ENCODE measurements at regions not wholly inside any gene's neighbourhood (a gene's known extent, or its start where the extent isn't known, plus 50 kb on each side); places are given as distances from the start of the nearest gene placed in this dataset.

- H3K27ac ChIP-seq = no peak overlapping the region
- no peaks in the 10 kb centered on the region for H4K20me1 ChIP-seq (ENCODE audit: low read depth)
- Mint-ChIP-seq H3K4me3 (no peak overlapping the region), H3K27me3 (ENCODE audit: insufficient read depth, low read depth) (peaks cover 7% of the 10 kb centered on the region), H3K4me1 (no peaks in the 10 kb centered on the region), H3K9me3 (no peaks in the 10 kb centered on the region), H3K27ac (peak overlapping the region; percentile 64), H3K36me3 (no peaks in the 10 kb centered on the region)
- no peaks in the 10 kb centered on the region for H3K27me3 ChIP-seq
- no peaks in the 10 kb centered on the region for H3K4me1 ChIP-seq
- no peaks in the 10 kb centered on the region for H3K36me3 ChIP-seq
- DNase-seq (ENCODE audit: low spot score) = no peak
- H3K9ac ChIP-seq = no peak overlapping the region
- no peak overlapping the region for H3K4me2 ChIP-seq
- TF ChIP-seq CTCF (IDR thresholded peaks at IDR 0.05) = no peak
- no peak for TF ChIP-seq EZH2phosphoT487 (IDR thresholded peaks at IDR 0.05)
- TF ChIP-seq EZH2 (IDR thresholded peaks at IDR 0.05) = no peak
- H3F3A ChIP-seq (ENCODE audit: low read depth) = no peaks in the 10 kb centered on the region
- H3K79me2 ChIP-seq (ENCODE audit: low read depth) = no peaks in the 10 kb centered on the region
- no peaks in the 10 kb centered on the region for H3K9me3 ChIP-seq (ENCODE audit: low read depth)
- H2AFZ ChIP-seq (replicated peaks) = no peak overlapping the region
- no peak overlapping the region for H3K4me3 ChIP-seq
Measured at GRCh38 chr13:111623208-111623607, 302.8 kb downstream of the TEX29 start.

DNA sequence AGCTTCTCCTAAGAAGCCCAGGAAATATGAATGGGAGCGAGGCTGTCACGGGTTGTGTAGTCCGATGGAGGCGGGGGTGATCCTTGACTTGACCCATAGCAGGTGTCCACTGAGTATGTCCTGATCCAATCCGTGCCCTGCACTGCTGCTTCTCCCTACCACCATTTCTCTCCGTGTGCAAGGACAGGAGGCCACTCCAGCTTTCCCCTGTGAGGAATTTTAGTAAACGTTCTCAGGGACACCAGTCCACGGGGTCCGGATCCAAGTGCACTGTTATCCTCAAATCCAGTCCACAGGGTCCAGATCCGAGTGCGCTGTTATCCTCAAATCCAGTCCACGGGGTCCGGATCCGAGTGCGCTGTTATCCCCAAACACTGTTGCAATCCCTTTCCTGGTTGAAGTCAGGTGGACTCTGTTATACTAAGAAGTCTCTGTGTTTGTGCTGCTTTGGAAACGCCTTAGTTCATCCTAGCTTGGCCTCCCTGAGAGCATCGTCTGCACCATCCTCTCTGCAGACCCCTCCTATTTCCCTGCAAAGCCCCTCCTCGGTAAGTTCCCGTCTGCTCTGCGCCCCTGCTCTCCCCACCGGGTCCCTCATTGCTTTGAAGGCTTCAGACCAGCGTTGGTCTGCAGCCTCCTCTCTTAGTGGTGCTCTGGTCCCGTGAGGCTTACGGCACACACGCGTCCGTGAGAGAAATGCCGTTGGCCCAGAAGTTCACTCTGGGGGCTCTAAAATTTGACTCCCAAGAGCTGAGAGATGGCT, 303.5 kb downstream of the TEX29 start:
- H4K20me1 ChIP-seq (ENCODE audit: low read depth) = no peaks in the 10 kb centered on the region

GRCh38 chr13:111625526-111626315, 305.3 kb downstream of the TEX29 start:
- no peaks in the 10 kb centered on the region for H3K36me3 ChIP-seq
- TF ChIP-seq CTCF (IDR thresholded peaks at IDR 0.05) = no peak
- no peak for TF ChIP-seq EZH2 (IDR thresholded peaks at IDR 0.05)
- TF ChIP-seq EZH2phosphoT487 (IDR thresholded peaks at IDR 0.05) = no peak
- Mint-ChIP-seq H3K4me1 (peaks cover 19% of the 10 kb centered on the region), H3K27me3 (ENCODE audit: insufficient read depth, low read depth) (peaks cover 8% of the 10 kb centered on the region), H3K36me3 (no peaks in the 10 kb centered on the region), H3K9me3 (no peaks in the 10 kb centered on the region), H3K4me3 (no peak overlapping the region), H3K27ac (no peak overlapping the region)
- no peak overlapping the region for H2AFZ ChIP-seq (replicated peaks)
- no peaks in the 10 kb centered on the region for H3K79me2 ChIP-seq (ENCODE audit: low read depth)
- no peak overlapping the region for H3K4me2 ChIP-seq
- no peak overlapping the region for H3K9ac ChIP-seq
- H3F3A ChIP-seq (ENCODE audit: low read depth) = no peaks in the 10 kb centered on the region
- no peaks in the 10 kb centered on the region for H3K4me1 ChIP-seq
- H3K27ac ChIP-seq = no peak overlapping the region
- H3K9me3 ChIP-seq (ENCODE audit: low read depth) = no peaks in the 10 kb centered on the region
- no peak for DNase-seq (ENCODE audit: low spot score)
- H3K4me3 ChIP-seq = no peak overlapping the region
- H4K20me1 ChIP-seq (ENCODE audit: low read depth) = no peaks in the 10 kb centered on the region
- no peaks in the 10 kb centered on the region for H3K27me3 ChIP-seq

More for the DNA sequence above, 303.5 kb downstream of the TEX29 start:
- H3K4me1 Mint-ChIP-seq = peaks cover 3% of the 10 kb centered on the region
- no peak overlapping the region for H3K27ac ChIP-seq
- peaks cover 7% of the 10 kb centered on the region for H3K27me3 Mint-ChIP-seq (ENCODE audit: insufficient read depth, low read depth)
- H3K4me2 ChIP-seq = no peak overlapping the region
- TF ChIP-seq EZH2phosphoT487 (IDR thresholded peaks at IDR 0.05) (no peak), EZH2 (IDR thresholded peaks at IDR 0.05) (no peak), CTCF (IDR thresholded peaks at IDR 0.05) (no peak)
- no peaks in the 10 kb centered on the region for H3K27me3 ChIP-seq
- no peaks in the 10 kb centered on the region for H3K36me3 ChIP-seq
- H3K9ac ChIP-seq = no peak overlapping the region
- no peaks in the 10 kb centered on the region for H3K36me3 Mint-ChIP-seq
- H3K79me2 ChIP-seq (ENCODE audit: low read depth) = no peaks in the 10 kb centered on the region
- H3K9me3 Mint-ChIP-seq = no peaks in the 10 kb centered on the region
- no peak overlapping the region for H2AFZ ChIP-seq (replicated peaks)
- H3K9me3 ChIP-seq (ENCODE audit: low read depth) = no peaks in the 10 kb centered on the region
- H3K4me3 ChIP-seq = no peak overlapping the region
- peak overlapping the region; percentile 64 for H3K27ac Mint-ChIP-seq
- no peak for DNase-seq (ENCODE audit: low spot score)
- H3K4me3 Mint-ChIP-seq = no peak overlapping the region
- no peaks in the 10 kb centered on the region for H3F3A ChIP-seq (ENCODE audit: low read depth)
- no peaks in the 10 kb centered on the region for H3K4me1 ChIP-seq
